ENCODE measurements at regions not wholly inside any gene's neighbourhood (a gene's known extent, or its start where the extent isn't known, plus 50 kb on each side); places are given as distances from the start of the nearest gene placed in this dataset.

- no peak for DNase-seq
- 74 to 87% methylated on average over 5 of the region's 5 CpGs for WGBS, 2 donors (ENCODE audit: low coverage in 1 of 2)
- no peaks in the 10 kb centered on the region for H3K36me3 ChIP-seq
- H3K9me3 ChIP-seq = no peaks in the 10 kb centered on the region
- H3K4me3 ChIP-seq = no peak overlapping the region
- H3K4me1 ChIP-seq = no peaks in the 10 kb centered on the region
- in situ Hi-C loops (cut with MboI; ENCODE audit: low pct_ligation_motif_present in 1 of 4, low pct_unique_long_range_greater_than_20kb in 1 of 4, low sequenced_read_pairs in 3 of 4) (no loop called here), intact Hi-C loops (cut with DNase I; ENCODE audit: low total_unique reads) (no loop called here)
- H3K27ac ChIP-seq = no peak overlapping the region
- TF ChIP-seq EP300 (IDR thresholded peaks at IDR 0.05; ENCODE audit: low read depth) (no peak), POLR2A (IDR thresholded peaks at IDR 0.05) (no peak), CTCF (IDR thresholded peaks at IDR 0.05) (no peak), POLR2AphosphoS5 (IDR thresholded peaks at IDR 0.05) (no peak)
- no peaks in the 10 kb centered on the region for H3K27me3 ChIP-seq
Observed at GRCh38 chr7:53917637-53918036, 624.5 kb upstream of the VSTM2A start.

- no peaks in the 10 kb centered on the region for H3K9me3 ChIP-seq
- no peak overlapping the region for H3K27ac ChIP-seq
- no peak for DNase-seq
- H3K4me3 ChIP-seq = no peak overlapping the region
- H3K36me3 ChIP-seq = no peaks in the 10 kb centered on the region
- WGBS, 2 donors (ENCODE audit: low coverage in 1 of 2) = 83 to 86% methylated on average over 3 to 5 of the region's 5 CpGs
- in situ Hi-C loops (cut with MboI; ENCODE audit: low pct_ligation_motif_present in 1 of 4, low pct_unique_long_range_greater_than_20kb in 1 of 4, low sequenced_read_pairs in 3 of 4) (no loop called here), intact Hi-C loops (cut with DNase I; ENCODE audit: low total_unique reads) (no loop called here)
- H3K4me1 ChIP-seq = no peaks in the 10 kb centered on the region
- H3K27me3 ChIP-seq = no peaks in the 10 kb centered on the region
- TF ChIP-seq POLR2AphosphoS5 (IDR thresholded peaks at IDR 0.05) (no peak), POLR2A (IDR thresholded peaks at IDR 0.05) (no peak), CTCF (IDR thresholded peaks at IDR 0.05) (no peak), EP300 (IDR thresholded peaks at IDR 0.05; ENCODE audit: low read depth) (no peak)
Observed at GRCh38 chr7:53920011-53920410, 622.2 kb upstream of the VSTM2A start.

GRCh38 chr7:53940483-53940882 lies 601.7 kb upstream of the VSTM2A start:
- no peak for DNase-seq
- in situ Hi-C loops (cut with MboI; ENCODE audit: low pct_ligation_motif_present in 1 of 4, low pct_unique_long_range_greater_than_20kb in 1 of 4, low sequenced_read_pairs in 3 of 4) = no loop called here
- 88 to 97% methylated on average over 3 of the region's 3 CpGs for WGBS, 2 donors (ENCODE audit: low coverage in 1 of 2)
- H3K4me1 ChIP-seq = no peaks in the 10 kb centered on the region
- no peak overlapping the region for H3K4me3 ChIP-seq
- intact Hi-C loops (cut with DNase I; ENCODE audit: low total_unique reads) = no loop called here
- no peaks in the 10 kb centered on the region for H3K27me3 ChIP-seq
- no peak for TF ChIP-seq CTCF (IDR thresholded peaks at IDR 0.05)
- no peak for TF ChIP-seq POLR2AphosphoS5 (IDR thresholded peaks at IDR 0.05)
- no peak for TF ChIP-seq POLR2A (IDR thresholded peaks at IDR 0.05)
- TF ChIP-seq EP300 (IDR thresholded peaks at IDR 0.05; ENCODE audit: low read depth) = no peak
- H3K36me3 ChIP-seq = no peaks in the 10 kb centered on the region
- no peak overlapping the region for H3K27ac ChIP-seq
- peaks cover 0 to 6% of the 10 kb centered on the region in 2 donors for H3K9me3 ChIP-seq

- TF ChIP-seq POLR2AphosphoS5 (IDR thresholded peaks at IDR 0.05) = no peak
- no peak for TF ChIP-seq POLR2A (IDR thresholded peaks at IDR 0.05)
- no peak for TF ChIP-seq EP300 (IDR thresholded peaks at IDR 0.05; ENCODE audit: low read depth)
- TF ChIP-seq CTCF (IDR thresholded peaks at IDR 0.05) = no peak
- peaks cover 0 to 6% of the 10 kb centered on the region in 2 donors for H3K9me3 ChIP-seq
- intact Hi-C loops (cut with DNase I; ENCODE audit: low total_unique reads) = no loop called here
- H3K27me3 ChIP-seq = no peaks in the 10 kb centered on the region
- DNase-seq = no peak
- H3K4me1 ChIP-seq = no peaks in the 10 kb centered on the region
- H3K27ac ChIP-seq = no peak overlapping the region
- in situ Hi-C loops (cut with MboI; ENCODE audit: low pct_ligation_motif_present in 1 of 4, low pct_unique_long_range_greater_than_20kb in 1 of 4, low sequenced_read_pairs in 3 of 4) = no loop called here
- H3K4me3 ChIP-seq = no peak overlapping the region
- WGBS, 2 donors (ENCODE audit: low coverage in 1 of 2) = 65 to 67% methylated on average over 6 of the region's 6 CpGs
- no peaks in the 10 kb centered on the region for H3K36me3 ChIP-seq
Observed at GRCh38 chr7:53947732-53948131, 594.4 kb upstream of the VSTM2A start.
